PC-9 (cell line): ENCODE measurements at regions not wholly inside any gene's neighbourhood (a gene's known extent, or its start where the extent isn't known, plus 50 kb on each side); places are given as distances from the start of the nearest gene placed in this dataset.
"Not testable (repeated sequence)": the region's sequence is repeated elsewhere in the genome, so short reads cannot be mapped to it uniquely, and the experiment has no call there.

Experiments
- BruUV-seq: library from RNA; stranded (reverse); fragments of 400-500 nt; replicated peaks from 2 replicates; lab custom pipeline; 2021; lab: Mats Ljungman, UMichigan
- CTCF ChIA-PET: fragments of 300-600 bp; sonication (Branson Sonifier 250); formaldehyde crosslinking; loops from one replicate; lab custom pipeline; 2022; ENCODE audit warnings: antibody characterized with exemption; lab: Charles Lee
- POLR2A ChIA-PET: fragments of 300-600 bp; sonication (Branson Sonifier 250); formaldehyde crosslinking; loops from one replicate; lab custom pipeline; 2022; ENCODE audit warnings: antibody characterized with exemption; ENCODE audit not compliant: unreplicated experiment; lab: Charles Lee
- DNase-seq, 2 experiments: peaks; one replicate each; pipeline versions ENCODE4 v3.0.0 to v3.0.0-alpha.2; 2015 to 2022; ENCODE audit warnings: mixed read lengths in 1 of 2
- H2AFZ ChIP-seq: fragments of 200-600 bp; sonication (generic); 2 replicates; pipeline ENCODE4 v1.8.1; 2017; ENCODE audit warnings: antibody characterized with exemption
- H3F3A ChIP-seq: fragments of 200-600 bp; sonication (generic); 2 replicates; pipeline ENCODE4 v1.8.1; 2017; ENCODE audit warnings: antibody characterized with exemption, mild to moderate bottlenecking, low read depth; ENCODE audit not compliant: insufficient read depth
- H3K27ac ChIP-seq: fragments of 200-600 bp; sonication (generic); 2 replicates; pipeline ENCODE4 v1.6.1; 2016; ENCODE audit warnings: mixed run types
- H3K27me3 ChIP-seq: fragments of 200-600 bp; sonication (generic); 2 replicates; pipeline ENCODE4 v1.6.1; 2016; ENCODE audit warnings: low read depth, mixed run types; ENCODE audit not compliant: insufficient read depth
- H3K36me3 ChIP-seq: fragments of 200-600 bp; sonication (generic); 2 replicates; pipeline ENCODE4 v1.6.1; 2016; ENCODE audit warnings: low read depth, mixed run types
- H3K4me1 ChIP-seq: fragments of 200-600 bp; sonication (generic); replicated peaks from 2 replicates; pipeline ENCODE4 v1.6.1; 2016; ENCODE audit warnings: mixed run types; ENCODE audit not compliant: insufficient read depth
- H3K4me2 ChIP-seq: fragments of 200-600 bp; sonication (generic); 2 replicates; pipeline ENCODE4 v1.6.1; 2017; ENCODE audit warnings: mixed run types
- H3K4me3 ChIP-seq: fragments of 200-600 bp; sonication (generic); 2 replicates; pipeline ENCODE4 v1.6.1; 2016; ENCODE audit warnings: mixed run types
- H3K79me2 ChIP-seq: fragments of 200-600 bp; sonication (generic); 2 replicates; pipeline ENCODE4 v1.6.1; 2017; ENCODE audit warnings: low read depth, mixed run types
- H3K9me2 ChIP-seq: fragments of 200-600 bp; sonication (generic); 2 replicates; pipeline ENCODE4 v1.8.1; 2017; ENCODE audit warnings: mild to moderate bottlenecking; ENCODE audit not compliant: insufficient read depth
- H3K9me3 ChIP-seq: fragments of 200-600 bp; sonication (generic); 2 replicates; pipeline ENCODE4 v1.8.1; 2016; ENCODE audit warnings: low read depth; ENCODE audit not compliant: insufficient read depth
- H4K20me1 ChIP-seq: fragments of 200-600 bp; sonication (generic); 2 replicates; pipeline ENCODE4 v1.8.1; 2017; ENCODE audit not compliant: insufficient read depth
- CTCF ChIP-seq: fragments of 200-600 bp; sonication (generic); conservative IDR thresholded peaks from 2 replicates; pipeline ENCODE4 v1.6.1; 2017; ENCODE audit warnings: mixed run types, antibody characterized with exemption, mild to moderate bottlenecking, moderate library complexity
- EZH2 ChIP-seq: fragments of 200-600 bp; sonication (generic); IDR thresholded peaks from 2 replicates; pipeline ENCODE4 v1.8.0; 2017; ENCODE audit warnings: antibody characterized with exemption, low read depth
- intact Hi-C: fragments of 100-400 bp; cut with micrococcal nuclease; formaldehyde crosslinking; loops from one replicate; pipeline ENCODE4 v1.10.0; 2022; ENCODE audit not compliant: unreplicated experiment

DNA sequence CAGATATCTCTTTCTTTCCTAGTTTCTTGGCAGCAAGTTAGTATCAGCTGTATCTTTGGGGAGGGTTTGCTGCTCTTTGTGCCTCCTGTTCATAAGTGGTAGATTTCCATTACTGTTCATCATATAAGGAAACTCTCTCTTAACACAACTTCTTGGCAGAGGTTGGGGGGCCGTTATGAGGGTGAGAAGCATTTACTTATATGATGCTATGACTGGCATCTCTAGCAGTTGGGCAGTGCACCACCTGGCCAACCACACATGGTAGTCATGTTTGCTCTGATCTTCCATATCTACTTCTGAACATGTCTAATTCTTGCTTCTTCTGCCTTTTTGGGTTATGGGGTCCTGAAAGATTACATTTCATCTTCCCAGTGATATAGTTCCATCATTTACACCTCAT, 282.2 kb downstream of the CYRIA start:
- H3K27me3 ChIP-seq, result peaks cover 21% of the 10 kb centered on the region
- no peaks in the 10 kb centered on the region for H3K79me2 ChIP-seq
- no peaks in the 10 kb centered on the region for H3K9me2 ChIP-seq
- DNase-seq, result no peak
- intact Hi-C loops, result no loop called here
- ChIA-PET POLR2A (no interaction called here), CTCF (no interaction called here)
- H3K9me3 ChIP-seq, result no peaks in the 10 kb centered on the region
- no peak overlapping the region for H3K27ac ChIP-seq
- no peak overlapping the region for H3K4me2 ChIP-seq
- no peaks in the 10 kb centered on the region for H3K4me1 ChIP-seq
- BruUV-seq, result no TSS peak
- H4K20me1 ChIP-seq, result no peaks in the 10 kb centered on the region
- no peak overlapping the region for H2AFZ ChIP-seq
- TF ChIP-seq CTCF (no peak), EZH2 (no peak)
- no peaks in the 10 kb centered on the region for H3F3A ChIP-seq
- H3K36me3 ChIP-seq, result no peaks in the 10 kb centered on the region
- H3K4me3 ChIP-seq, result no peak overlapping the region

GRCh38 chr2:16382451-16382850, 283.2 kb downstream of the CYRIA start:
- Histone ChIP-seq H4K20me1 (no peaks in the 10 kb centered on the region), H3K4me2 (no peak overlapping the region), H3K4me3 (no peak overlapping the region), H2AFZ (no peak overlapping the region), H3K4me1 (no peaks in the 10 kb centered on the region), H3K36me3 (no peaks in the 10 kb centered on the region), H3F3A (no peaks in the 10 kb centered on the region), H3K9me3 (no peaks in the 10 kb centered on the region), H3K79me2 (no peaks in the 10 kb centered on the region), H3K27me3 (peaks cover 15% of the 10 kb centered on the region), H3K27ac (no peak overlapping the region), H3K9me2 (no peaks in the 10 kb centered on the region)
- DNase-seq, result no peak
- TF ChIP-seq EZH2, result no peak
- no peak for TF ChIP-seq CTCF
- CTCF ChIA-PET, result no interaction called here
- intact Hi-C loops, result no loop called here
- no TSS peak for BruUV-seq
- POLR2A ChIA-PET, result no interaction called here

DNA sequence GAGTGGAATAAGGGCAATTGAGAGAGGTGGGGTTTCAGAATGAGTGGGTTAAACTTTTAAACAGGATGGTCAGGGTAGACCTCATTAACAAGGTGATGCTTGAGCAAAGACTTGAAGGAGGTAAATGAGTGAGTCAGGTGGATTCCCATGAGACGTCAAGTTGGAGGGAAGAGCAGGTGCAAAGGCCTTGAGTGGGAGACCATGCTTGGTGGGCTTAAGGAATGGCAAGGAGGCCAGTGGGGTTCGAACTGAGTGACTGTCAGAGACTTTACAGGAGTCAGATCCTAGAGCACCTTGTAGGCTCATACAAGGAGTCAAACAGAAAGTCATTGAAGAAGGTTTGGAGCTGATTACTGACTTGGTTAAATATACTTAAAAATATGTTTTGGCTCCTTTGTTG, 284.1 kb downstream of the CYRIA start:
- ChIA-PET CTCF (no interaction called here), POLR2A (no interaction called here)
- no peak for DNase-seq
- Histone ChIP-seq H3K27me3 (peaks cover 8% of the 10 kb centered on the region; the same call in 1 of the 2 replicates), H3K4me1 (no peaks in the 10 kb centered on the region), H3K9me2 (no peaks in the 10 kb centered on the region), H3K36me3 (no peaks in the 10 kb centered on the region), H4K20me1 (no peaks in the 10 kb centered on the region), H3F3A (no peaks in the 10 kb centered on the region), H3K4me2 (no peak overlapping the region), H3K27ac (no peak overlapping the region), H3K4me3 (no peak overlapping the region), H2AFZ (no peak overlapping the region), H3K79me2 (no peaks in the 10 kb centered on the region), H3K9me3 (no peaks in the 10 kb centered on the region)
- TF ChIP-seq EZH2 (no peak), CTCF (no peak)
- intact Hi-C loops, result no loop called here
- BruUV-seq, result no TSS peak

- H3K4me2 ChIP-seq, H3K27me3 ChIP-seq, H3K79me2 ChIP-seq, POLR2A ChIA-PET, H3K4me1 ChIP-seq, H3F3A ChIP-seq, H3K36me3 ChIP-seq, CTCF ChIA-PET, intact Hi-C loops, H3K4me3 ChIP-seq, H4K20me1 ChIP-seq, H2AFZ ChIP-seq, H3K9me2 ChIP-seq, BruUV-seq, H3K9me3 ChIP-seq, H3K27ac ChIP-seq, DNase-seq: not testable (repeated sequence)
Observed at GRCh38 chr2:16379901-16380300, 285.7 kb downstream of the CYRIA start.

GRCh38 chr2:16379061-16379460, 286.6 kb downstream of the CYRIA start:
- H3K9me3 ChIP-seq, H3K36me3 ChIP-seq, H4K20me1 ChIP-seq, H3K27me3 ChIP-seq, CTCF ChIA-PET, H3K4me1 ChIP-seq, H3K4me2 ChIP-seq, H3K79me2 ChIP-seq, H3K4me3 ChIP-seq, H3K9me2 ChIP-seq, intact Hi-C loops, H2AFZ ChIP-seq, BruUV-seq, POLR2A ChIA-PET, H3F3A ChIP-seq, H3K27ac ChIP-seq, DNase-seq: not testable (repeated sequence)
